HG02571 (cell line): ENCODE measurements at regions not wholly inside any gene's neighbourhood (a gene's known extent, or its start where the extent isn't known, plus 50 kb on each side); places are given as distances from the start of the nearest gene placed in this dataset.
"Not testable (repeated sequence)": the region's sequence is repeated elsewhere in the genome, so short reads cannot be mapped to it uniquely, and the experiment has no call there.

Source experiments
- ATAC-seq: cut with Tn5 transposase; IDR thresholded peaks from one replicate; pipeline ENCODE4 v1.9.1; 2021; ENCODE audit warnings: mild to moderate bottlenecking, moderate library complexity; ENCODE audit not compliant: unreplicated experiment

DNA sequence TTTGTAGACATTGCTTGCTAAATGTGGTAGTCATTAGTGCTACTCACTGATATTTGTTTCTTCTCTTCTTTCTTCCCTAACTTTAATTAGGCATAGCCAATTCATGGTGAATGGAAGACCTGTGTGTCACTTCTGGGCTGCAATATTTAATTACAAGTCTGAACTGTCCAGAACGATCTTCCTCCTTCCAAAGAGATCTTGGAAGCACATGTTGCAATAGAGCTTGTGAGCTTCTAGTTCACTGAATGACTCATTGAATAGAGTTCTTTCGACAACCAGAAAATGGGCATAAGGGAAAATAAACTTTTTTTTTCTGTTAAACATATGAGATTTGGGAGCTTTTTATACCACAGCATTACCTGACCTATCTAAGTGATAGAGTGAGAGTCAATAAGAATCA, 1264.6 kb downstream of the PCDH9 start:
- ATAC-seq, result no peak

- no peak for ATAC-seq
Observed at GRCh38 chr13:65964672-65965071, 1265.5 kb downstream of the PCDH9 start.

GRCh38 chr13:65959305-65959704, 1270.8 kb downstream of the PCDH9 start:
- no peak for ATAC-seq

- no peak for ATAC-seq
Observed at GRCh38 chr13:65946387-65946786, 1283.7 kb downstream of the PCDH9 start.

DNA sequence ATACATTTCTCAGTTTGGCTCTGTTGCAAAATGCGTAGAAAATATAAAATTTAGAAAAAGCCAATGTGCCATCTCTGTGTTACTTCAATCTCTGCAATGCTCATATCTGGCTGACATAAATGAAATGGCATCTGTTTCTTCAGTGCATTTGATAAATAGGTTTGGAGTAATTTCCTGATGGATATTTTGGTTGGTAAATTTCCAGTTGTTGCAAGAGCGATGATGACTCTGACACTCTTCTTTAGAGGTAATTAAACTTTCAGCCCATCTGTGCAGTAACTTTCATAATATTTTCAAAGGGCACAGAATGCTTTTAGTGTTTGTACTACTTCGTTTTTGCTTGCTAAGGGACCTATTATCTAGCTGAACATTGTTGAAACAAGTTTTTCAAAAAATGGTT, 1286.4 kb downstream of the PCDH9 start:
- ATAC-seq, result no peak

DNA sequence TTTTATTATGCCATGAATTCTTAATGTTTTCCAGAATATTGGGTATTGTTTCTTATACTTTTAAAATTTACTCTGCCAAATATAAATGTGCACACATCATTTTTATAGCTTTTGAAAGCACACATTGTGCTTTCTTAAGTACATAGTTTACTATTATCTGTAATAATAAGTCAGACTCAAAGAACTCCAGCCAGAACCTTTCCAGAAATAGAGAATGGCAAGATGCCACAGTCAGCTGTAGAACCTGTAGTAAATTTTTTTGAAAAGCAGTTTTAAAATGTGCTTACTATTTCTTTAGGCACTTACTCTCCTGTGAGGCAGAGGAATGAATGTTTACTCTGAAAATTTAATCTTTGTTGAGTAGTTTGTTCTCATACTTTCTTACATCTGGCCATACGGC, 1287.1 kb downstream of the PCDH9 start:
- ATAC-seq, result no peak

DNA sequence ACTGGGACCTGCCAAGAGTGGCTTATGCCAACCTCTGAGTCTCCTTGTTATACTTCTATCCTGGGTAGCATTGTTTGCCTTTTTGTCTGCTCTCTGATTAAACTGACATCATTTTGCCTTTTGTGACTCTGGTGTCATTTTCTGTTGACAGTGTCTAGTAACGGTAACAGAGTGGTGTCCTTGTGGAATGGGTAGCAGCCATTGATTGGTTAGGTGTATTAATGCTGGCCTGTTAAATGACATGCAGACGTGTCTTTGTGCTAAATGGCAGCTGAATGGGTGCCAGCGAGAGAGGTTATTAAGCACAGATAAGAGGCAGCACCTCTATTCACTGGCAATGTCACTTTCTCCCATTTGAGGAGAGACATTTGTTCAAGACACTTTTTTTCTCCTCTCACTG, 1289.4 kb downstream of the PCDH9 start:
- ATAC-seq, result no peak

DNA sequence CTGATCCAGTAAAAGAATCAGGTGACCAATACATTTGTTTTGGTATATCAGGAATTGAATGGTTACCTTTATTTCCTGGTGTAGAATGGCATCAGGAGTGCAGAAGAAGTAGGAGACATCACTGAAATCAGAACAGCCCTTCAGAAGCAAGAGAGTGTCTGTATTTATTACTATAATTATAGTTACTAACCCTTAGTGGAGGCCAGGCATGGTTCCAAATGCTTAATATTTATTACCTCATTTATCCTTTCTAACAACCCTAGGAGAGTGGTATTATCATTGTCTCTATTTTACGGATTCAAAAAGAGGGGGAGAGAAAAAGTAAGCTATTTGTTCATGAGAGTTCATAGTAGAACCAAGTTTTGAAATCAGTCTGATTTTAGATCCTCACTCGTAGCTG, 1292.9 kb downstream of the PCDH9 start:
- ATAC-seq, result no peak

GRCh38 chr13:65936249-65936648, 1293.9 kb downstream of the PCDH9 start:
- ATAC-seq, result no peak

GRCh38 chr13:65932587-65933239, 1297.4 kb downstream of the PCDH9 start:
- ATAC-seq, result no peak

- no peak for ATAC-seq
Observed at GRCh38 chr13:65932013-65932412, 1298.1 kb downstream of the PCDH9 start.

GRCh38 chr13:65929436-65929835, 1300.7 kb downstream of the PCDH9 start:
- no peak for ATAC-seq

DNA sequence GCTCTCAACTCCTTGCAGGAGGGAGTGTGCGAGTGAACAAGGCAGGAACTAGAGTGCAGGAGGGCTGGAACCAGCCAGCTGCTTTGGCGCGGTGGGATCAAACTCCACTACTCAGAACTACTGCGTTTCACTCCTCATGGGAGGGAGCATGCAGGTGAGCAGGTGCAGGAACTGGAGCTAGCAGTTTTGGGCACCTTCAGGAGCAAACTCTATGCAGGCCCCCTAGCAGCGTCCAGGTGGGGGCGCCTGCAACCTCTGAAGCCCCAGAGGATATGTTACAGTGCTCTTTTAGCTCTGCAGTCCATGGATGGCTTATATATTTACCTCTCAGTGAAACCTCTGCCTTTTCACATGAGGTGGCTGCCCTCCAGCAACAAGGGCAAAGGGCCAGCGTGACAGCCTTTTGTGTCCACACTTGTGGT, 1303.4 kb downstream of the PCDH9 start:
- peak; percentile 63 for ATAC-seq

DNA sequence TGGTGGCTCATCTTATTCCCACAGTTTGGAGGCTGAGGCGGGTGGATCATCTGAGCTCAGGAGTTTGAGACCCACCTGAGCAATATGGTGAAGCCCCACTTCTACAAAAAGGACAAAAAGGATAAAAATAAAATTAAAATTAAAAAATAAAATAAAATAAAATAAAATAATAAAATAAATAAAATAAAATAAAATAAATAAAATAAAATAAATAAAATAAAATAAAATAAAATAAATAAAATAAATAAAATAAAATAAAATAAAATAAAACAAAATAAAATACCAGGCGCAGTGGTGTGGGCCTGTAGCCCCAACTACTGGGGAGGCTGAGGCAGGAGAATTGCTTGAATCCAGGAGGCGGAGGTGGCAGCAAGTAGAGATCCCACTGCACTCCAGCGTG, 1307.3 kb downstream of the PCDH9 start:
- ATAC-seq, result not testable (repeated sequence)

- ATAC-seq, result no peak
Observed at GRCh38 chr13:65921933-65922332, 1308.2 kb downstream of the PCDH9 start.

DNA sequence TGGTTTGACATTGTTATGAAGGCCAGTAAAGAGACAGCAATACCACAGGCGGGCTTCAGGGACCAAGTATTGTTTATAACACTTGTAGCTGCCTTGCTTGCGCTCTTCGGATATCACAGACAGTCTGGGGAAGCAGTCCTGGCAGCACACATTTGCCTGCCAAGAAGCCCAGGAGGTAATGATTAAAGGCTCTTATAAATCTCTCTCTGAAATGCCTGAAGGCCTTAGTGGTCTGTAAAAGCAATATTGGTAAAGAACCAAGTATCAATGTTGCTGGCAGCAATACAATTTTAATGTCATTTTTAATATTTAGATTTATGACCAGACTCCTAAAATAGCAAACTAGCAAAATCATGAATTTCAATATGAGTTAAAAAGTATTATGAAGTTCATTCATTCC, 1312.4 kb downstream of the PCDH9 start:
- no peak for ATAC-seq

GRCh38 chr13:65915195-65915594, 1314.9 kb downstream of the PCDH9 start:
- no peak for ATAC-seq

- ATAC-seq, result no peak
Observed at GRCh38 chr13:65914716-65915115, 1315.4 kb downstream of the PCDH9 start.

DNA sequence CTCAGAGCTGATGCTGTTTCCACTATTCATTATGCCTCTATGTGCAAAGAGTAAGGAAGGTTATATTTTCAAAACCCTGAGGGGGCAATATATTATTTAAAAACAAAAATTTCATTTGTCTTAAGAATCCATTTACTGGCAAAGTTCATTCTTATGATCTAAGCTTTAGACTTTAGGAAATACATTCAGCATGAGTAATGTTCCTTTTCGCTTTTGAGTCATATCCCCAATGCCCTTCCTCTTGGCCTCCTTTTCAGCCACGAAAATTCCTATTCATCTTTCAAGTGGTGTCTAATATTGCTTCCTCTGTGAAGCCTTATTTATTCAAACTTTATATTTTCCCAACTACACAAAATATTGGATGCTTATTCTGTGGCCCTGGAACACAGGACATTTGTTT, 1317.0 kb downstream of the PCDH9 start:
- no peak for ATAC-seq

- no peak for ATAC-seq
Observed at GRCh38 chr13:65912516-65912915, 1317.6 kb downstream of the PCDH9 start.

GRCh38 chr13:65911546-65912193, 1318.5 kb downstream of the PCDH9 start:
- no peak for ATAC-seq

DNA sequence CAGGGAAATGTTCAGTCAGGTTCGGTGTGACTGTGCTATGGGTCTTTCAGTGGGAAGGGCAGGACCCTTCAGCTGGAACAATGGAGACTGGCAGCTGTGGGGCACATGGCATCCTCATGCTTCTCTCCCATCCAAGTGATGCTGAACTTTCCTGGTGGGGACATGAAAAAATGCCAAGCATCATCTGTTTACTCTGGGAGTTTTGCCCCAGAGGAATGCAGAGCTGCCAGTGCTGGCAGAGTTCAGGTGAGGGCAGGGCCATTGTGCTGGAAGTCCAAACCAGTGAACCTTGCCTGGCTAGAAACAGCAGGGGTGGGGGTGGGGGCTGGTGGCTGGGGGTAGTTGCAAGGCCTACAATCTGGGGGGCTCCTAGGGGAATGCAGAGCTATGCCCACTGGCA, 1320.6 kb downstream of the PCDH9 start:
- no peak for ATAC-seq
